Hematopoietic multipotent progenitor cell treated with erythropoietin and hydrocortisone succinate and interleukin-3 and kit ligand, for 15 days (in vitro differentiated cells): ENCODE measurements at regions not wholly inside any gene's neighbourhood (a gene's known extent, or its start where the extent isn't known, plus 50 kb on each side); places are given as distances from the start of the nearest gene placed in this dataset.
"Not testable (repeated sequence)": the region's sequence is repeated elsewhere in the genome, so short reads cannot be mapped to it uniquely, and the experiment has no call there.

Experiments
- DNase-seq: peaks from one replicate; pipeline ENCODE4 v3.0.0-alpha.2; 2015; ENCODE audit warnings: low spot score

DNA sequence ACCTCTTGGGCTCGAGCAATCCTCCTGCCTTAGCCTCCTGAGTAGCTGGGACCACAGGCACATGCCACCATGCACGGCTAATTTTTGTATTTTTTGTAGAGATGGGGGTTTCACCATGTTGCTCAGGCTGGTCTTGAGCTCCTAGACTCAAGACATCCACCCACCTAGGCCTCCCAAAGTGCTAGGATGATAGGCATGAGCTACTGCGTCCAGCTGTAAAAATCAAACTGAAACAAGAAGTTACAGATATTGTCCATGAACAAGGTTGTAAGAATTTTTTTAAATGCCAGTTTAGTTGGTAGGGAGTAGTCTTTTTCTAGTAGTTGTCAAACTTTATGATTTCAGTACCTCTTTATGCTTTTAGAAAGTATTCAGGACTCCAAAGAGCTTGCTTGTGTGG, 424.4 kb upstream of the PMFBP1 start:
- no peak for DNase-seq

DNA sequence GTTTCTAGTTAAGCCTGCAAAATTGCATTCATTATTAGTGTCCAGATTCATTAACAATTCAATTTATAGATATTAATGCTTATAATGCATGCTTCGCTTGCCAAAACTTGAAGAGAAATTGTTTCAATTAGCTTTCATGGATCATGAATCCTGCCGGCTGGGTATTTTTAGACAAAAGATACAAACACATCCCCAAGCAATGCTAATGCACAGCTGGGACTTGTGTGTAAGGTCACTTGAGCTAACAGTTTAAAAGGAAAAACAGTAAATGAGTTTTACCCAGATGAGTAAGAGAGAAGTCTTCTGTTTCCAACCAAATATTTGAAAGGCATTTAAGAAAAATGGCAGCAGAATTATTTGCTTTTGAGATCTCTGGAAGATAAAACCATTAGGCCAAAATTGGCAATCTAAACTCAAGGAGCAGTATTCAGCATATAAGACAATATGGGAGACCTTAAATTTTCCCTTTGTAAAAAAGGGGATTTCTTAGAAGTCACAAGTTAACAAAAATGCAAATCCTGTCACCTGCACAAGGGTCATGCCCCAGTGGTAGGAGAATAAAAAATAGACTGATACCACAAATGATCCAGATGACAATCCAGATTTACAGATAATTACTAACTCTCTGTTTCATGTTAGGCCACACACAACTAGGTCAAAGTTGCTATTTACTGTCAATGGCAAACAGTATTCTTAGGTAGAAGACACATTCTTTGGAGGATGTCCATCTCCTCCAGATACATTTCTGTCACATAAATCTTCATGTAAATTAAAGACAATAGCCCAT, 418.4 kb upstream of the PMFBP1 start:
- DNase-seq = no peak

DNA sequence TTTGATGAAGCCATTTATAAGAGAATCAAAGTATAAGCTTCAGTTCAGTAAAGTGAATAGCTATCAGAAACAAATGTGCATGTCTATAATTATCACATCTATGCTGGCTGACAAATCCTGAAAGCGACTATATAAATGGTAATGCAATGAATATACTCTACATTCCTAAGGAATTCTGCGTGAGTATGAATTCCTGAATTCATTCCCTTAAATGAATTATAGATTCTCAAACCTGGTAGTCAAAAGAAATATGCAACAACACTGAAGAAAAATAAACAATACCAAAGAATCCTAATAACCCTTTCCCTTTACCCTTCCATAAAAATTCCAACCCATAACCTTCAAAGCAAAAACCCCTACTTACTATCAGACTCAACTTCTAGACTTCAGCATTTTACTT, 416.6 kb upstream of the PMFBP1 start:
- DNase-seq = no peak

DNA sequence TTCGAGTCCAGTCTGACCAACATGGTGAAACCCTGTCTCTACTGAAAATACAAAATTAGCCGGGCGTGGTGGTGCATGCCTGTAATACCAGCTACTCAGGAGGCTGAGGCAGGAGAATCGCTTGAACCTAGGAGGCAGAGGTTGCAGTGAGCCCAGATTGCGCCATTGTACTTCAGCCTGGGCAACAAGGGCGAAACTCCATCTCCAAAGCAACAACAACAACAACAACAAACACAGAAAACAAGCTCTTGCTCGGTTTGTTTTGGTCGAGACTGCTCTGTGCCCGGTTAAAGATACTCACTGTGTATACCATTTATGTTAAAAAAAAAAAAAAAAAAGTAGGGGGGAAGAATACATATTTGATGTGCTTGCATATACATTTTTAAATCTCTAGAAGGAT, 406.1 kb upstream of the PMFBP1 start:
- DNase-seq = not testable (repeated sequence)

DNA sequence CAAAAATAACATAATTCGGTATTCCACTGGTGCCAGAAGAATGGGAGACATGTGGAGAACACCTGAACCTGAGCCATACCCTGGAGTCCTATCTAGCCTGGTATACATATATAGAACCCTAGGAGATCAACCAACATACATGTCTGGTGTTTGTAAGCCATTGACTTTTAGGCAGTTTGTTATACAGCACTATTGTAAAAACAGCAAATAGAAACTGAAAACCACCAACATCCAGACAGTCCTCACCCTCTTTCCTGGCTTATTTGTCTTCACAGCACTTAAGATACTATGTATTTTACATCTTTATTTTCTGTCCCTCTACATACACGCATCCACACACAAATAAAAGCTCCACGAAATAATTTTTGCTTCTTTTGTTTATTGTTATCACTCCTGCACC, 404.2 kb upstream of the PMFBP1 start:
- DNase-seq = no peak

DNA sequence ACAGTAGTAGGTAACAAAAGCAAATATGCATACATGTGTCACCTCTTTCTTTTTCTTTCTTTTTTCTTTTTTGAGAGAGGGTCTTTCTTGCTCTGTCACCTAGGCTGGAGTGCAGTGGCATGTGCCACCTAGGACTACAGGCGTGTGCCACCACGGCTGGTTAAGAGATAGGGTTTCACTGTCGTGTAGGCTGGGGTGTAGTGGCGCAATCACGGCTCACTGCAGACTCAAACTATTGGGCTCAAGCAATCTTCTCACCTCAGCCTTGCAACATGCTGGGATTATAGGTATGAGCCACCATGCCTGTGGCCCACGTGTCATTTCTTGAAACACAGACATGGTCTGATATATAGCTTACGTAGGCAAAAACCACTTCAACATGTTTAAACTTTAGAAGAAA, 397.7 kb upstream of the PMFBP1 start:
- no peak for DNase-seq

DNA sequence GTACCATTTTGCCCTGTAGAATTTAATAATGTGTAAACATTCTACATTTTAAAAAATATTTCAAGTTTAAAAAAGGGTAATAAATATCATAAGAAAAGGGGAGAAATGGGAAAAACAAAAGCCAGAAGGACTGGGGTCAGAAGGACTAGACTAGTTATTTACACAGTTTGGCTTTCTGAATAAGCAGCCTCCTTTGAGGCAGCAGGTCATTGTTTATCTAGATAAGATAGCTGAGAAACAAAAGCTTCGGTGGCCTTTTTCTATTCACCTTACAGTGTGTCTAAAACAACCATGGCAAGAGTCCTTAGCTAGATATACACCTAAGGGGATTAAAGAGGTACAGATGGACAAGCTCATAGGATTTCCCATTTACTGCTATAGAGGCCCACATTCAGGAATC, 396.5 kb upstream of the PMFBP1 start:
- no peak for DNase-seq

DNA sequence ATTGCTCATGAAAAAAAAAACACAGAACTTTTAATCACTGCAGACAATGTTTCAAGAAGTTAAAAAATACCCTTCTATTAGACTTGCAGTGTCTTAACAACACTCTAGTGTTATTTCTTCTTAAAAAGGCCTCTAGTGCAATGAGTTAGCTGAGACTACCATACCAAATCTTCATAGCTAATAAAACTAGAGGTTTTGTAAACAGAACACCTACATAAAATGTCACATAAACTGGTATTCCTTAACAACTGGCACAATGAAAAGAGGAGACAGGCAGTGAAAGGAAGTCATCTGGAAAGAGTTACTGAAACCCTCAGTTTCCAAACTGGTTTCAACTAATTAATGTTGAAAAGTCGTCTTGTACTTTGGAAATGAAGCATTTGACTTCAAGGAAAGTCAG, 394.2 kb upstream of the PMFBP1 start:
- no peak for DNase-seq

DNA sequence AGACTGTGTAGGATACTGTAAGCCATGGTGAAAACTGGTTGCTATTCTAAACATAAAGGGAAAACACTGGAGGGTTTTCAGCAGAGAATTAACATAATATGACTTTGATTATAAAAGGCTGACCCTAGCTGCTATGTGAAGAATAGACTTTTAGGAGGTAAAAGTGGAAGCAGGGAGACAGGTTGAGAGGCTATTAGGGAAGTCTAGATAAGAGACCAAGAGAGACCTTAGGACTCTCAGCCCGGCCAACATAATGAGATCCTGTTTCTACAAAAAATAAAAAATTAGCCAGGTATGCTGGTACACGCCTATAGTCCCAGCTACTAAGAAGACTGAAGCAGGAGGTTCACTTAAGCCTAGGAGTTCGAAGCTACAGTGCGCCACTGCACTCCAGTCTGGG, 393.2 kb upstream of the PMFBP1 start:
- no peak for DNase-seq

DNA sequence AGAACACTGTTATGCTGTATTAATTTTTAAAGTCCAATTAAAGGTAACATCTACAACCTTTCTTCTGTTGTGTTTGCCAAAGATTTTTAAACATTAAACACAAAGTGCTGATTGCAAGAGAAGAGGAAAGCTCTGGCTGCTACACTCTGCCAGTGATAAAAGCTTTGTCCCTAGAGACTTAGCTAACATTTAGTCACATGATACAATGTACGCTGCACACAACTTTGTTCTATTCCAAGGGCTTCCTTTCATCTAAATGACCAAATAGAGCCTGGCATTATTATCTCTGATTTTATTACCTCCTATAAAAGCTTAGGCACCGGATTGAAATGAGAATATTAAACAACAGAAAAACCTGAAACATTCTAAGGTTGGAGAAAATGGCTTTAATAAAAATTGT, 388.7 kb upstream of the PMFBP1 start:
- no peak for DNase-seq

DNA sequence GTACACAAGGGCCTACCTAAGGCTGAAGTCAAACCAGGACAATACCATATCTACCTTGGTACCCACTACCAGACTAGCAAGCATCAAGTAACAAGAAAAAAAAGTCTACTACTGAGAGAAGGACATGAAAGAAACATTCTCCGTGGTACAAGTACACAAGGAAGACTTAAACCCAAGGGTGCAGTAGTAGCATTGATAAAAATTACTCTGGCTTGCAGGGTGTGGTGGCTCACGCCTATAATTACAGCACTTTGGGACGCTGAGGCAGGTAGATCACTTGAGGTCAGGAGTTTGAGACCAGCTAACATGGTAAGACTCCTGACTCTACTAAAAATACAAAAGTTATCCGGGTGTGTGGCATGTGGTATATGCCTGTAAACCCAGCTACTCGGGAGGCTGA, 386.5 kb upstream of the PMFBP1 start:
- no peak for DNase-seq

DNA sequence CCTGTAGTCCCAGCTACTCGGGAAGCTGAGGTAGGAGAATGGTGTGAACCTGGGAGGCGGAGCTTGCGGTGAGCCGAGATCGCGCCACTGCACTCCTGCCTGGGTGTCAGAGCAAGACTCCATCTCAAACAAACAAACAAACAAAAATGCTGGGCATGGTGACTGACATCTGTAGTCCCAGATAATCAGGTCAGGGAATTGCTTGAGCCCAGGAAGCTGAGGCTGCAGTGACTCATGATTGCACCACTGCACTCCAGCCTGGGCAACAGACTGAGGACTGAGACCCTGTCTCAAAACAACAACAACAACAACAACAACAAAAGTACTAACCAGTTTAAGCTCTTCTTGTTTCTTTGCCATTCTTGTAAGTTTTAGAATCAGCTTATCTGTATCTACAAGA, 383.0 kb upstream of the PMFBP1 start:
- no peak for DNase-seq

DNA sequence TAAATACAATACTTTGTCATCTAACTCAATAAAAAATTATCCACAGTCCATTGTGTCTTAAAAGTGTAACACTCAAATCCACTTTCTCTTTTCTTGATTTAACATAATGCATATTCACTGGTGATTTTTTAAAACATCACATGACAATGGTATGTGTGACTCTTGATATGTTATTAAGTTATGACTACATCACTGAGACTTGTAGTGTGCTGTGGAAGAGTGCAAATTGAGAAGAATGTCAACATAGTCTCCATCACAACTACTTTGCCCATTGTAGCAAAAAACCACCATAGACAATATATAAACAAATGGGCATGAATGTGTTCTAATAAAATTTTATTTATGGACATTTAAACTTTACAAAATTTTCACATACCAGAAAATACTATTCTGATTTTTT, 380.7 kb upstream of the PMFBP1 start:
- DNase-seq = no peak

DNA sequence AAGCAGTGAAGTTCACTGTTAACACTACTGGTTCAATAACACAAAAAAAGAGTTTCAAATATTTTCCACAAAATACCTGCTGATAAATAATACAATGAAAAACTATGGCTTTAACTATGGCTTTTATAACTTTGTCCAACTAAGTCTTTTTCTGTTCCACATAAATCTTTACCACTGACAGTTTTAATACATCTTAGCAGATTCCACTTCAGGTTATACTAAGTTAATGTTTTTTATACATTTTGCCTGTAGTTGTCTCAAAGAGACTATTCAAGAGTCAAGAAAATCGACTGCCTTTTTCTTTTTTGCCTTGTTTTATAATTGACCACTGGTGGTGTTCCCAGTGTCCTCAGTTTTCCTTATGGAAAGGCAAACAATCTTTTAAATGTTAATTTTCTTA, 379.7 kb upstream of the PMFBP1 start:
- no peak for DNase-seq

DNA sequence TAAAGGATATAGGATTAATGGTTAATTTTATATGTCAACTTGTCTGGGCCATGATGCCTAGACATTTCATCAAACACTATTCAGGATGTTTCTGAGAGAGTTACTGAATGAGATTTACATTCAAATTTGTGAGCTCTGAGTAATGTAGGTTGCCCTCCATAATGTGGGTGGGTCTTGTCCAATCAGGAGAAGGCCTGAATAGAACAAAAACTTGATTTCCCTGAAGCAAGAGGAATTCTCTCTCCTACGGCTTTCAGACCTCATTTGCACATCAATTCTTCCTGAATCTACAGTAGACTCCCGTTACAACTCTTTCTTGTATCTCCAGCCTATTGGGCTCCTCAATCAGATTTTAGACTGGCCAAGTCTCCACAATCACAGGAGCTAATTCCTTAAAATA, 377.9 kb upstream of the PMFBP1 start:
- DNase-seq = no peak

DNA sequence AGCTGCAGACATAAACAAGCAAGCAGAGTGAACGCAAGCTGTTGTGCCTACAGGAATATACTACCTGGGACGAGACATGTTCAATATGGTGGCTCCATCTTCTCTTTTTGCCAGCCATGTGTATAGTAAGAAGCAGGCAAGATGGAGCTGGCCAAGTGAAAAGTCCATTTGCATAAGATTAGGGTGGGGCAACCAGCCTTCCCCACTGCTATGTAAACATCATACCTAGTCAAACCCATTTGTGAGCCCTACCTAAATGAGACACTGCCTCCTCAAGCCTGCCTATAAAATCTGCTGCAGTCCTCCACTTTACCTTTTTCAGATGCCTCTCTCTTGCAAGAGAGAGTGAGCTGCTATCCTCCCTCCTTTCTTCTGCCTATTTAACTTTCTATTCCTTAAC, 370.1 kb upstream of the PMFBP1 start:
- DNase-seq = no peak

DNA sequence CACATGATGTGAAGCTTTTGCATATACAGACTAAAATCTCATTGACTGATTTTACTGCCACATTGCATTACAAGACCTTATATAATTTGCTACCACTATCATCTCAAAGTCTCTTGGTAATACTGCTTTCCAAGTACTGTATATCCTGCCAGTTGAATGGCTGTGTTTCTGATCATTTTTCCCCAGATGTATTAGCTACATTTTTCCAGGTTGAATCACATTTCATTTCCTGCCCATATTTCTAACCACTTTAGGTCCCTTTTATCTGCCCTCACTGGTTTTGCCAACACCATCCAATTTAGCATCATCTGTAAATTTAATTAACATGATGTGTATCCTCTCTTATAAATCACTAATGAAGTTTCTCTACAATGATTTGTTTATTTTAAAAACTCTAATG, 365.7 kb upstream of the PMFBP1 start:
- DNase-seq = no peak

DNA sequence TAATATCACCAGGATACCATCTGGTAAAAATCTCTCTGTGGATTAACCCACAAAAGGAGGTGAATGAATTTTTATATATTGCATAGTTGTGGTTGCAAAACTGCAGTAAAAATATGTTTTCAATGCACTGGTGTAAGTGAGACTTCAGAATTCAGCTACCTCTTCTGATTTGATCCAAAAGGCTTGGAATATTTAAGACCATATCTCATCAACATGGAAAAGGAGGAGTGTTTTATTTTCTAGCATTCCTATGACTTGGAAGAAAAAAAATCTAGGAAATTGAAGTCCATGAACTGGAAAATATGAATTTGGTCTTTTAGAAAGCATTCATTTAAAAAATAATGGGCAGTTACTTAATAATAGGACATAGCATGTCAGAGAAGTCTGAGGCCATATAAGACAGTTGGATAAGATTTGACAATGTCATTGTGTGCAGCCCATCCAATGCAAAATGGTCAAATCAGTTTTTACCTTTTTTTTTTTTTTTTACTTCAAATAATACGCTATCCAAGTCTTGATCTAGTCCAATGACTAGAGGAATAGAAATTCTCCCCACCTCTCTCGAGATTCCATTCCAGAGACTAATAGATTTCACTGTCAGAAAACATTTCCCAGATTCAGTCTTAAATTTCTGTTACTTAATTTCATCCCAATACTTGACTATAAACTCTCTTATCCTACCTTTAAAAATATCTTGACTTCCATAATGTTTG, 364.9 kb upstream of the PMFBP1 start:
- no peak for DNase-seq

DNA sequence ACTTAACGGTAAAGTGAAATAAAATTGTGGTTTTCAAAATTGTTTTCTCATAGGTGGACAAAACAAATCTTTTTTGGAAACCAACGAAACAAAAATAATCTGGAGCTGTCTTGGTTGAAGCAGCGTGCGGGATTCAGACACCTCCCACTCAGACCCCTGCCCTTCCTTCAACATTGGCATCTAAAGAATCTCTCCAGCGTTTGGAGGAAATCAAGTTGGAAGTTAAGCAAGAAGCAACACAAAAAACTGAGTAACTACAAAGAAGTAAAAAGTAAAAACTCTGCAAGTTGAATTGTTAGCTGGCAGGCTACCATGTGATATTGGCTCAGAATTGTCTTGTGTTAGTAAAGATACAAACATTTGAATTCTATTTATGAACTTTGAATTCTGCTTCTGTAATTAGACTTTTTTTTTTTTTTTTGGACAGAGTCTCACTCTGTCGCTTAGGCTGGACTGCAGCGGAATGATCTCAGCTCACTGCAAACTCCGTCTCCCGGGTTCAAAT, 361.0 kb upstream of the PMFBP1 start:
- DNase-seq = no peak

DNA sequence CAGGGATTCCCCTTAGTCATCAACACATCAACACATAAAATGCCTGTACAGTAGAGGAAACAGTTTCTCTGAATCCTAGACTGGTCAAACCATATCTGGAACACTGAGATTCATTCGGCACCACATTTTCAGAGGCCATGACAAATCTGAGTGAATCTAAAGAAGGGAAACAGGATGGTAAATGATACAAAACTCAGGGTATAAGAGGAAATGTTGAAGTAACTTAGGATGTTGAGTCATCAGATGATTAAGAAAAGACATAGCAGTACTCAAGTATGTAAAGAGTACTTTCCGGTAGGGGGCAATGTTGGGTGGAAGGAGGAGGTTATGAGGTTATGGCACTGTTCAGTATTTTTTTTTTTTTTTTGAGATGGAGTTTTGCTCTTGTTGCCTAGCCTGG, 358.5 kb upstream of the PMFBP1 start:
- DNase-seq = no peak

DNA sequence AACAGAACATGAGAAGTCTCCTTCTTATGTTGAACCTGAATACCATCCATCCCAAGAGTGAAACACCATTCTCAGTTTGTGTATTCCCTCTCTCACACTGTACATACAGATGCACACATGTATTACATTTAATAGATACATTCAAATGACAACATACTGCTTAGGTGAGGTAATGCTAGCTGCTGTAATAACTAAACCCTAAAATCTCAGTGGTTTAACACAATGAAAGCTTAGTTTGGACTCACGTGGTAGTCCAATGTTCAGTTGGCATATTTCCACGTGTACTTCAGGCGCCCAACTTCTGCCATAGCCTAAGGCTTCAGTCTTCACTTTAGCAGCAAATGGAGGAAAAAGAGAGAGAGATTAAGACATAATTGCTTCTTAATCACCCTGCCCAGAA, 351.1 kb upstream of the PMFBP1 start:
- no peak for DNase-seq

DNA sequence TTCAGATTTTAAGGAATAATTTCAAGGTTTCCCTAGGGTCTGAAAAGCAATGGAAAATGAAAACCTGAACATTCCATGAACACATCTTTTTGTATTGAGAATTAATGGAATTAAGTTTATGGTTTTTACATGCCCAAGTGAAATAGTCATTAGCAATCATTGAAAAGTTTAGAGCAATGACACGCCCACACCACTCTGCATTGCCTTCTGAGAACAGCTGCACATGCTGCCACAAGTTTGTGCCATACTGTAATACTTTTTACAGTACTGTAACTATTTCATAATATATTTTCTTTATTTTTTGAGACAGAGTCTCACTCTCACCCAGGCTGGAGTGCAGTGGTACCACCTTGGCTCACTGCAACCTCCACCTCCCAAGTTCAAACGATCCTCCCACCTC, 345.2 kb upstream of the PMFBP1 start:
- no peak for DNase-seq

DNA sequence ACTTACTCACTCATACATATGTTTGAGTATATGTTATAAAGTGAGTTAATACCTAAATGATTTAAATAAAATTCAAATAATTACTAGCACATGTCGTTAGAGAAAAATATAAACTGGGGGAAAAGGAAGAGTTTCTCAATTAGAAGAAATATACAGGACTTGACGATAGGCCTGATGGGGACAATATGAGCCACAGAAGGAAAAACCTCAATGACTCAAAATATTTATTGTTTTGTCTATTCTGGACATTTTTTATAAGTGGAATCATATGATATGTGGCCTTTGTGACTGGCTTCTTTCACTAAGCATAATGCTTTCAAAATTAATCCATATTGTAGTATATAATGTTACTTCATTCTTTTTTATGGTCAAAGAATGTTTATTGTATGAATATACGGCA, 339.2 kb upstream of the PMFBP1 start:
- no peak for DNase-seq

DNA sequence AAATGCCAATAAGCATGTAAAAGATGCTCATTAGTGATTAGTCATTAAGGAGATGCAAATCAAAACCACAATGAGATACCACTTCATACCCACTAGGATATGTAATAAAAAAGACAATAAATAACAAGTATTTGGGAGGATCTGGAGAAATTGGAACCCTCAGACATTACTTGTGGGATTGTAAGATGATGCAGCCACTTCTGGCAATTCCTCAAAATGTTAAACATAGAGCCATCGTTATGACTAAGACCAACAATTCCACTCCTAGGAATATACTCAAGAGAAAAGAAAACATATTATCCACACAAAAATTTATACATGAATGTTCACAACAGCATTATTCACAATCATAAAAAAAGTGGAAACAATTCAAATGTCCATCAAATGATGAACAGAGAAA, 336.2 kb upstream of the PMFBP1 start:
- no peak for DNase-seq
